GM12874 (cell line): ENCODE measurements at regions not wholly inside any gene's neighbourhood (a gene's known extent, or its start where the extent isn't known, plus 50 kb on each side); places are given as distances from the start of the nearest gene placed in this dataset.

Source experiments
- CTCF ChIP-seq: IDR thresholded peaks from 2 replicates; pipeline ENCODE4 v1.5.1; 2011; ENCODE audit warnings: low read depth, mild to moderate bottlenecking, control low read depth, low read length, moderate library complexity; ENCODE audit not compliant: insufficient read depth

GRCh38 chr13:104014803-104015645, 948.8 kb upstream of the SLC10A2 start:
- TF ChIP-seq CTCF, result no peak

- TF ChIP-seq CTCF, result no peak
Measured at GRCh38 chr13:104011505-104012241, 945.5 kb upstream of the SLC10A2 start.

DNA sequence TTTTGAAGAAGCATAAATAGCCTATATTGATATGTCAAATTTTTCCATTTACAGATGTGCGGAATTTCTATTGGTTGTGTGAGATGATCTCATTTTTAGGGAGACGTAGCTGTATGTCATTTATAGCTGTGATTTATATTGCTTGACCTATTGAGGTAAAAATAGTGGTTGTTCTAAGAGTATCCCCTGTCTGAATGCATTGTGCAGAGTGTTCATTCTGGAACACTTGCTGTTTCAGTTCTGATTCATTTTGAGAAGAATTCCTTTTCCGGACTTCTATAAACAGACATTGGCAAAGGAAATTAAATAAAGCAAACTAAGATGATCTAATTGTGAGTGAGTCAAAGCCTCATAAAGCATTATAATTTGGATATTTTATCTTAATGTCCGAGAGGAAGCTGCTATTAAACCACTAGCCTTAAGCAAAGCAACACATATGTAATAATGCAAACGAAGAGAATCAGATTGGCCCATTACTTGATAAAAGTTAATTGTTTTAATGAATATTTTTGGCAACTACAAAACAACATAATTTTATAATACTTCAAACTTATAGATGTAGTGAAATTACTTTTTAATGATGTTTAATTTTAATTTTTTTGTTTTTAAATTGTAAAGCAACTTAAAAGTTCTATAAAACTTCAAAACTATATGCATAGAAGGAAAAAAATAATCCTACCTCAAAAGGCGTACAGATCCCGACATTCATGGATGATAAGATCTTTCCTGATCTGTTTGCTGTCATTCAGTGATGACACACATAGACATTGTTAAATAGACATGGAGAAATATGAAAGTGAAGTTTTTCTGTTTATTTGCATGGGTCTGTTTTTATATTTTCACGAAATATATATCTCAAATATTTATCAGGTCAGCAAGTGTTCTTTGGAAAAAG, 942.6 kb upstream of the SLC10A2 start:
- no peak for TF ChIP-seq CTCF

DNA sequence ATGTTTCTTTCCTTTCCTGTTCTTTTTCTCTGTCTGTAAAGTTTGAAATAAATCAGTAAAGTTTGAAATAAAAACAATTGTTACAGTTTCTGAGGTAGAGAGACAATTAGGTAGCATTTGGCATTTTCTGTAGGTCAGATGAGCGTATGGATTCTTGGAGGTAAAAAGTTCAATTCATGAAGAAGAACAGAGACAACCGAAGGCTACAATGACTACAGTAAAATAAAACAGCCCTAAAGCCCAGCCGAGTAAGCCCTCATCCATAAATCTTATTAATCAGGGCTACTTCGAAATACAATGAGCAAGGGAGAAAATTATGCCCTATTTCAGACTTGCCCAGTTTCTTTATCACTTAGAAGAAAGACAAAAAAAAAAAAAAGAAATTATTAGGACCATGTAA, 941.9 kb upstream of the SLC10A2 start:
- no peak for TF ChIP-seq CTCF

GRCh38 chr13:104006625-104007075, 940.4 kb upstream of the SLC10A2 start:
- TF ChIP-seq CTCF, result no peak

DNA sequence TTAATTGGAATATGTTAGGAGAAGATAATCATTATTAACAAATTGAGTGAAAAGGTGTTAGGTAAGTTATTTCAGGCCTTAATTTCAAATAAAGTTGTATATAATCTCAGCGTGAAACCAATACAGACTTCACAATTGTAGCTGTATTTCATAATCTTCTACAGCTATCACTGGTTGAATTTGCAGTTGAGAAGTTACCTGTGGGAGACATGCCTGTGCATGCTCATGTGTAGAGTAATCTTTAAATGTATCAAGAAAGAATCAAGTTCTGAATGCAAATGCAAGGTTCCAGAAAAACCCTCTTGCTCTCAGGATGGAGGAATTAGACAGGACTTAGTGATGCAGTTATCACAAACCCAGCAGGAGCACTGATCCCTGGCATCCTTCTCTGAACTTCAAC, 938.4 kb upstream of the SLC10A2 start:
- no peak for TF ChIP-seq CTCF

GRCh38 chr13:104002216-104002615, 936.0 kb upstream of the SLC10A2 start:
- TF ChIP-seq CTCF, result no peak
